ENCODE measurements at regions not wholly inside any gene's neighbourhood (a gene's known extent, or its start where the extent isn't known, plus 50 kb on each side); places are given as distances from the start of the nearest gene placed in this dataset.
"Not testable (repeated sequence)": the region's sequence is repeated elsewhere in the genome, so short reads cannot be mapped to it uniquely, and the experiment has no call there.

DNA sequence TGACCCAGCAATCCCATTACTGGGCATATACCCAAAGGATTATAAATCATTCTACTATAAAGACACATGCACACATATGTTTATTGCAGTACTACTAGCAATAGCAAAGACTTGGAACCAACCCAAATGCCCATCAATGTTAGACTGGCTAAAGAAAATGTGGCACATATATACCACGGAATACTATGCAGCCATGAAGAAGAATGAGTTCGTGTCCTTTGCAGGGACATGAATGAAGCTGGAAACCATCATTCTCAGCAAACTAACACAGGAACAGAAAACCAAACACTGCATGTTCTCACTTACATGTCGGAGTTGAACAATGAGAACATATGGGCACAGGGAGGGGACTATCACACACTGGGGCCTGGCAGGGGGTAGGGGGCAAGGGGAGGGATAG, 183.0 kb downstream of the HACE1 start:
- DNase-seq (ENCODE audit: low read depth): not testable (repeated sequence)

DNA sequence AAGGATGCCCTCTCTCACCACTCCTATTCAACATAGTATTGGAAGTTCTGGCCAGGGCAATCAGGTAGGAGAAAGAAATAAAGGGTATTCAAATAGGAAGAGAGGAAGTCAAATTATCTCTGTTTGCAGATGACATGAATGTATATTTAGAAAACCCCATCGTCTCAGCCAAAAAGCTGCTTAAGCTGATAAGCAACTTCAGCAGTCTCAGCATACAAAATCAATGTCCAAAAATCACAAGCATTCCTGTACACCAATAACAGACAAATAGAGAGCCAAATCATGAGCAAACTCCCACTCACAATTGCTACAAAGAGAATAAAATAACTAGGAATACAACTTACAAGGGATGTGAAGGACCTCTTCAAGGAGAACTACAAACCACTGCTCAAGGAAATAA, 184.6 kb downstream of the HACE1 start:
- not testable (repeated sequence) for DNase-seq (ENCODE audit: low read depth); H3K4me3 ChIP-seq (ENCODE audit: low read depth, low read length)

More for the DNA sequence above, 183.0 kb downstream of the HACE1 start:
- not testable (repeated sequence) for H3K4me3 ChIP-seq (ENCODE audit: low read depth, low read length)

DNA sequence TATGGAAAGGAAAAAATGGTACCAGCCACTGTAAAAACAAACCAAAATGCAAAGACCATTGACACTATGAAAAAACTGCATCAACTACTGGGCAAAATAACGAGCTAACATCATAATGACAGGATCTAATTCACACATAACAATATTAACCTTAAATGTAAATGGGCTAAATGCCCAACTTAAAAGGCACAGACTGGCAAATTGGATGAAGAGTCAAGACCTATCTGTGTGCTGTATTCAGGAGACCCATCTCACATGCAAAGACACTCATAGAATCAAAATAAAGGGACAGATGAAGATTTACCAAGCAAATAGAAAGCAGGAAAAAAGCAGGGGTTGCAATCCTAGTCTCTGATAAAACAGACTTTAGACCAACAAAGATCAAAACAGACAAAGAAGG, 186.6 kb downstream of the HACE1 start:
- not testable (repeated sequence) for DNase-seq (ENCODE audit: low read depth); H3K4me3 ChIP-seq (ENCODE audit: low read depth, low read length)

DNA sequence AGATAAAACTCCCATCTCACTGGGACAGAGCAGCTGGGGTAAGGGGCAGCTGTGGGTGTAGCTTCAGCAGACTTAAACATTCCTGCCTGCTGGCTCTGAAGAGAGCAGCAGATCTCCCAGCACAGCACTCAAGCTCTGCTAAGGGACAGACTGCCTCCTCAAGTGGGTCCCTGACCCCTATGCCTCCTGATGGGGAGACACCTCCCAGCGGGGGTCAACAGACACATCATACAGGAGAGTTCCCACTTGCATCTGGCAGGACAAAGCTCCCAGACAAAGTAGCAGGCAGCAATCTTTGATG, 188.2 kb downstream of the HACE1 start:
- H3K4me3 ChIP-seq (ENCODE audit: low read depth, low read length); DNase-seq (ENCODE audit: low read depth): not testable (repeated sequence)

DNA sequence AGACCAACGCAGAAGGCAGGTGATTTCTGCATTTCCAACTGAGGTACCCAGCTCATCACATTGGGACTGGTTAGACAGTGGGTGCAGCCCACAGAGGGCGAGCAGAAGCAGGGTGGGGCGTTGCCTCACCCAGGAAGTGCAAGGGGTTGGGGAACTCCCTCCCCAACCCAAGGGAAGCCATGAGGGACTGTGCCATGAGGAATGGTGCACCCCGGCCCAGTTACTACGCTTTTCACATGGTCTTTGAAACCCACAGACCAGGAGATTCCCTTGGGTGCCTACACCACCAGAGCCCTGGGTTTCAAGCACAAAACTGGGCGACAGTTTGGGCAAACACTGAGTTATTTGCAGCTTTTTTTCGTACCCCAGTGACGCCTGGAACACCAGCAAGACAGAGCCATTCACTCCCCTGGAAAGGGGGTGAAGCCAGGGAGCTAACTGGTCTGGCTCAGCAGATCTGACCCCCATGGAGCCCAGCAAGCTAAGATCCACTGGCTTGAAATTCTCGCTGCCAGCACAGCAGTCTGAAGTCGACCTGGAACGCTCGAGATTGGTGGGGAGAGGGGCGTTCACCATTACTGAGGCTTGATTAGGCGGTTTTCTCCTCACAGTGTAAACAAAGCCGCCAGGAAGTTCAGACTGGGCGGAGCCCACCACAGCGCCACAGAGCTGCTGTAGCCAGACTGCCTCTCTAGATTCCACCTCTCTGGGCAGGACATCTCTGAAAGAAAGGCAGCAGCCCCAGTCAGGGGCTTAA, 188.7 kb downstream of the HACE1 start:
- not testable (repeated sequence) for H3K4me3 ChIP-seq (ENCODE audit: low read depth, low read length); DNase-seq (ENCODE audit: low read depth)

DNA sequence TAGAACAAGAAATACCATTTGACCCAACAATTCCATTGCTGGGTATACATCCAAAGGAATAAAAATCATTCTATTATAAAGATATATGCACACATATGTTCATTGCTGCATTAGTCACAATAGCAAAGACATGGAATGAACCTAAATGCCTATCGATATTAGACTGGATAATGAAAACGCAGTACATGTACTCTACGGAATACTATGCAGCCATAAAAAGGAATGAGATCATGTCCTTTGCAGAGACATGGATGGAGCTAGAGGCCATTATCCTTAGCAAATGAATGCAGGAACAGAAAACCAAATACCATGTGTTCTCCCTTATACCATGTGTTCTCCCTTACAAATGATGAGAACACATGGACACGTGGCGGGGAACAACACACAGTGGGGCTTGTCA, 190.2 kb downstream of the HACE1 start:
- TF ChIP-seq, protein P1, sequence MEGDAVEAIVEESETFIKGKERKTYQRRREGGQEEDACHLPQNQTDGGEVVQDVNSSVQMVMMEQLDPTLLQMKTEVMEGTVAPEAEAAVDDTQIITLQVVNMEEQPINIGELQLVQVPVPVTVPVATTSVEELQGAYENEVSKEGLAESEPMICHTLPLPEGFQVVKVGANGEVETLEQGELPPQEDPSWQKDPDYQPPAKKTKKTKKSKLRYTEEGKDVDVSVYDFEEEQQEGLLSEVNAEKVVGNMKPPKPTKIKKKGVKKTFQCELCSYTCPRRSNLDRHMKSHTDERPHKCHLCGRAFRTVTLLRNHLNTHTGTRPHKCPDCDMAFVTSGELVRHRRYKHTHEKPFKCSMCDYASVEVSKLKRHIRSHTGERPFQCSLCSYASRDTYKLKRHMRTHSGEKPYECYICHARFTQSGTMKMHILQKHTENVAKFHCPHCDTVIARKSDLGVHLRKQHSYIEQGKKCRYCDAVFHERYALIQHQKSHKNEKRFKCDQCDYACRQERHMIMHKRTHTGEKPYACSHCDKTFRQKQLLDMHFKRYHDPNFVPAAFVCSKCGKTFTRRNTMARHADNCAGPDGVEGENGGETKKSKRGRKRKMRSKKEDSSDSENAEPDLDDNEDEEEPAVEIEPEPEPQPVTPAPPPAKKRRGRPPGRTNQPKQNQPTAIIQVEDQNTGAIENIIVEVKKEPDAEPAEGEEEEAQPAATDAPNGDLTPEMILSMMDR (IDR thresholded peaks at IDR 0.05; ENCODE audit: insufficient read depth, low read depth, low read length): no peak
- H3K4me3 ChIP-seq (ENCODE audit: low read depth, low read length): no peak overlapping the region
- DNase-seq (ENCODE audit: low read depth): no peak

DNA sequence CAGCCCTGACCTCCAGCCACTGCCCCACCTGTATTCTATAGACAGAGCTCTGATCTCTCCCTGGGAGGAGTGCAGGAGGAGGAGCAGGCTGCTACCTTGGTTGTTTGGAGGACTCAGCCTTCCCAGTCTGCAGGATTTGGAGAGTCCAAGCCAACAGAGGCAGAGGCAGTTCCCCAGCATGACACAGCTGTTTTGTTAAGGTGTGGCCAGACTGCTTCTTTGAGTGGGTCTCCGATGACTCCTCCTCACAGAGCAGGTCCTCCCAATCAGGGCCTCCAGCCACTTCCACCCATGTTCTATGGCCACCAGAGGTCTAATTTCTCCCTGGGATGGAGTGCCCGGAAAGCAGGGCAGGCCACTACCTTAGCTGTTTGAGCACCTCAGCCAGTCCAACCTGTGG, 203.5 kb downstream of the HACE1 start:
- TF ChIP-seq, protein P1 (IDR thresholded peaks at IDR 0.05; ENCODE audit: insufficient read depth, low read depth, low read length): no peak
- no peak for DNase-seq (ENCODE audit: low read depth)
- no peak overlapping the region for H3K4me3 ChIP-seq (ENCODE audit: low read depth, low read length)

DNA sequence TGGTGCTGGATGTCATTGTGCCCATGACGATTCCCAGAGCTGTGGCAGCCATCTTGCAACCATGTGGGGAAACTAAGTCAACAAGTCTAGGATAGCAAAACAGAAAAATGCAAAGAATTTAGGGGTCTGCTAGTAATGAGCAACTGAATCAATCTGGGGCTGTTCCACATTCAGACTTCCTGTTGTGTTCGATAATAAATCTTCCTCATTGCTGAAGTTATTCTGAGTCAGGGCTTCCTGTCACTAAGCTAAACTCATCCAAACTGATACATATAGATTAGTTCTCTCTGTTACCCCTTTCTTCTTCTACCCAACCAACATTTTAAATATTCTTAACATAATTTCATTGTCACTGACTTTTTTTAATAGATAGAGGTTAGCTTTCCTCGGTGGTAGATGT, 205.9 kb downstream of the HACE1 start:
- no peak for DNase-seq (ENCODE audit: low read depth)
- H3K4me3 ChIP-seq (ENCODE audit: low read depth, low read length): no peak overlapping the region
- TF ChIP-seq, protein P1 (IDR thresholded peaks at IDR 0.05; ENCODE audit: insufficient read depth, low read depth, low read length): no peak

DNA sequence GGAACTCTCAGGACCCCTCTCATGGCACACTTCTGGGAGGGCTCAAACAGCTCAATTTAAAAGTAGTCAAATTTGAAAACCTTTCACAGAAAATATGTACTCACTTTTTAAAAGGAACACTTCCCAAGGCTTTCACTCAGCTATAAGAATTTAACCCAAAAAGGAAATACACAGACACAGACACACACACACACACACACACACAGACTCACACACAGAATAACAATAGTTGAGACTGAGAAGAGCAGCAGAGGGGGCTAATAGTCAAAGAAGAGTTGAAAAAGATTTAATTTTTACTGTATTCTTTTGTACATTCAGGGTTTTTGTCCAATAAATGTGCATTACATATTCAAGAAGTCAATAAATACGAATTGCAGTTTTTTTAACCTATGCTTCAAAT, 211.4 kb downstream of the HACE1 start:
- TF ChIP-seq, protein P1 (IDR thresholded peaks at IDR 0.05; ENCODE audit: insufficient read depth, low read depth, low read length): no peak
- H3K4me3 ChIP-seq (ENCODE audit: low read depth, low read length): no peak overlapping the region
- DNase-seq (ENCODE audit: low read depth): no peak

DNA sequence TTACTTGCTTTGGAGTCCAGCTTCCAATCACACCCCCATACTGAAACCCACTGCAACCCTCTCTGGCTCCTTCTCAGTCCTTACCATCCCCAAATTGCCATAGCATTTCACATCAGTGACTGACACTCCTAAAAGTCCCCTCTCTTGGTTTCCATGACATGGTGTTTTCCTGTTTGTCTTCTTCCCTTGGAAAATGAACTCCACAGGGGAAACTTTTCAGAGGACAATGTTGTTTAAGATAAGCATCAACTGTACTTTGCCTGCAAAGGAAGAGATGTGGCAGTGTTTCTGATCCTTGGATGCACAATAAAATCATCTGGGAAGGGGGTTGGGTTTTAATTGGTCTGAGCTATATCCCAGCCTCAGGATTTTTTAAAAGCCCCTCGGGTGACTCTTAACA, 214.9 kb downstream of the HACE1 start:
- H3K4me3 ChIP-seq (ENCODE audit: low read depth, low read length): no peak overlapping the region
- TF ChIP-seq, protein P1 (IDR thresholded peaks at IDR 0.05; ENCODE audit: insufficient read depth, low read depth, low read length): no peak
- DNase-seq (ENCODE audit: low read depth): no peak

All from fibroblast of villous mesenchyme (primary cell).